GM20000 (cell line): ENCODE measurements at regions not wholly inside any gene's neighbourhood (a gene's known extent, or its start where the extent isn't known, plus 50 kb on each side); places are given as distances from the start of the nearest gene placed in this dataset.
"Not testable (repeated sequence)": the region's sequence is repeated elsewhere in the genome, so short reads cannot be mapped to it uniquely, and the experiment has no call there.

ENCODE experiments used
- DNase-seq: peaks from one replicate; pipeline ENCODE4 v3.0.0; 2012; ENCODE audit warnings: low spot score
- TF ChIP-seq, protein P1 (sequence below): IDR thresholded peaks from 2 replicates; pipeline ENCODE4 v1.5.1; 2012; ENCODE audit warnings: mild to moderate bottlenecking, control low read depth; ENCODE audit errors: extremely low read depth, missing control alignments

DNA sequence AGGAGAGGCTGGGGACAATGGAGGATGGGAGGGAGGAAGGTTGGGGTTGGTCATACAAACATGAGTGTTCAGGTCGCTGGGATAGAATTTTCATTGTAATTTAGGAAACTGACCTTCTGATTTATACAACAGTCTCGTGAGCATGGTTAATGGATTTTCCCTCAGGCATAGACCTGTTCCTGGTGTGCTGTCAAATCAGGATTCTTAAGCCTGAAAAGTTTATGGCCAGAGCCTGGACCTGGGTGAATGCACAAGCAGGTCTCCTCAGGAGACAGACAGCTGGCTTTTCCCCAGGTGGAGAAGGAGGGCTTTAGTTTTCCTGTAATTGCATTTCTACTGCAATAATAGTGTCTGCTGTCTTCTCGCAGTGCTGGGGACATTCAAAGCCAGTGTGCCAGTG is 338.0 kb downstream of the SHQ1 start:
- no peak for DNase-seq
- TF ChIP-seq, protein P1, sequence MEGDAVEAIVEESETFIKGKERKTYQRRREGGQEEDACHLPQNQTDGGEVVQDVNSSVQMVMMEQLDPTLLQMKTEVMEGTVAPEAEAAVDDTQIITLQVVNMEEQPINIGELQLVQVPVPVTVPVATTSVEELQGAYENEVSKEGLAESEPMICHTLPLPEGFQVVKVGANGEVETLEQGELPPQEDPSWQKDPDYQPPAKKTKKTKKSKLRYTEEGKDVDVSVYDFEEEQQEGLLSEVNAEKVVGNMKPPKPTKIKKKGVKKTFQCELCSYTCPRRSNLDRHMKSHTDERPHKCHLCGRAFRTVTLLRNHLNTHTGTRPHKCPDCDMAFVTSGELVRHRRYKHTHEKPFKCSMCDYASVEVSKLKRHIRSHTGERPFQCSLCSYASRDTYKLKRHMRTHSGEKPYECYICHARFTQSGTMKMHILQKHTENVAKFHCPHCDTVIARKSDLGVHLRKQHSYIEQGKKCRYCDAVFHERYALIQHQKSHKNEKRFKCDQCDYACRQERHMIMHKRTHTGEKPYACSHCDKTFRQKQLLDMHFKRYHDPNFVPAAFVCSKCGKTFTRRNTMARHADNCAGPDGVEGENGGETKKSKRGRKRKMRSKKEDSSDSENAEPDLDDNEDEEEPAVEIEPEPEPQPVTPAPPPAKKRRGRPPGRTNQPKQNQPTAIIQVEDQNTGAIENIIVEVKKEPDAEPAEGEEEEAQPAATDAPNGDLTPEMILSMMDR: no peak

DNA sequence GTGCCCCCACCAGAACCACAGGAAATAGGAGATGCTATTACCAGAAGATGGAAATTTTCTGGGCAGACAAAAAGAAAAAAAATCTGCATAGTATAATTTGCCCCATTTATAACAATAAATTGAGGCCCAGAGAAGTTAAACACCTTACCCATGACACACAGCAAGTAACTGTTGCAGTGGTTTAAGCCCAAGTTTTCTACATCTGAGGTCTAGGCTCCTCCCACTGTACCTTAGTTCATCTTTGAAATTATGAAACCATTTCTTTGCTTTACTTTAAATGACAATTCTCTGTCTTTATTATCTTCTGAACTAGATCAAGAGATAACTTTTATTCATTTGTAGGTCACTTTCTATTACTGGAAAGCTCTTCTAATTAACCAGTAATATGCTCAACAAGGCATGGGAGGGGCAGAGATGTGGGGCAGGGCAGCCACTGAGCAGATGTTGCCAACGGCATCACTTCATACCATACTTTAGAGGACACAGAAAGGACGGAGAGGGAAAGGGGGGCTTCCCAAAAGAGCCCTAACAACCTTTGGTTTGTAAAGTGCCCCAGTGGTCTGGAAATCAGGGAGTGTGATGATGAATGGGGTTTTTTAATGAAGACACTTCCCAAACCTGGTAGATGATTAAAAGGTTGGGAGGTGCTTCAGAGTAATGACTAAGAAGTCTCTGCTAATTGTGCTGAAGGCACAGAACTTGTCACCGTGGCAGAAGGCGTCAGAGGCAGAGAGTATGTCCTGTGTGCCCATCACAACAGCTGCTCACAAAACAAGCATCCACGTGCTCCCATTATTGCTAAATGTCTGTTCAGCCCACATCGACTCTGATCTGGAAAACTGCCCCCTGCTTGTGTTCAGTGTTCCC is 342.5 kb downstream of the SHQ1 start:
- DNase-seq: no peak

DNA sequence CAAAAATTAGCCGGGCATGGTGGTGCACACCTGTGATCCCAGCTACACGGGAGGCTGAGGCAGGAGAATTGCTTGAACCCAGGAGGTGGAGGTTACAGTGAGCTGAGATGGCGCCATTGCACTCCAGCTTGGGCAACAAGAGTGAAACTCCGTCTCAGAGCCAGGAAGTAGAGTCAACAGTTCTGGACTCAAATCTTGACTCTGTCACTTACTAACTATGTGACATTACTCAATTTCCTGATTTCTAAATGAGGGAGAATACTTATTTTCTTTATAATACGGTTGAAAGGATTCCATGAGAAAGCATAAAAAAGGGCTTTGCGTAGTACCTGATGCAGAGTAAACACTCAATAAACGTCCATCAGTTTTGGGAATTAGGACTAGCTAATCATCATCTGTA is 350.7 kb downstream of the SHQ1 start:
- not testable (repeated sequence) for DNase-seq

More for the DNA sequence above, 342.5 kb downstream of the SHQ1 start:
- TF ChIP-seq, protein P1: no peak

DNA sequence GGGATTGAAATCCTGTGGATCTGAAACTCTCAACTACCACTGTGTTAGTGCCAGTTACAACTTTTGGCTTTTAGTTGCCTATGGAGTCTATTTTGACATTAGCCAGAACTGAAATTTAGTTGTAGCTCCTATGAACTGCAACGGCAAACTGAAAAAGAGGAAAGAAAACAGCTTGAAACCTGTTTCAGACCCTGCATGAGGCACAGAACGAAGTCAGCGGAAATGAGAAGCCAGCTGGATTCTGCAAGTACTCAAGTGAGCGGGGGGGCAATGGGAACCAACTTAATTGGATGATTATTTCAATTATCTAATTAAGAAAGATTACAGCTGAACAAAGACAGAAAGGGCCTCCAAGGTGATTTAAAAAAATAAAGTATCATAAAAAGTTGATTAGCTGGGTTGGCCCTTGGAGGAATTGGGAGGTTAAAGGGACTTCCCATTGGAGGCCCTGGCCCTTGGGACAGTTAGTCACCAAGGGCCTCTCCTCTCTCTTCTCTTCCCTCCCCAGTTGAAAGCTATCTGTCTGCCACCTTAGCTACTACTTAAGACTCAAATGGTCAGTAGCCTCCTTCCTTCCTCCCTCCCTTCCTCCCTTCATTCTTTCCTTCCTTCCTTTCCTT is 352.1 kb downstream of the SHQ1 start:
- TF ChIP-seq, protein P1: no peak
- no peak for DNase-seq

DNA sequence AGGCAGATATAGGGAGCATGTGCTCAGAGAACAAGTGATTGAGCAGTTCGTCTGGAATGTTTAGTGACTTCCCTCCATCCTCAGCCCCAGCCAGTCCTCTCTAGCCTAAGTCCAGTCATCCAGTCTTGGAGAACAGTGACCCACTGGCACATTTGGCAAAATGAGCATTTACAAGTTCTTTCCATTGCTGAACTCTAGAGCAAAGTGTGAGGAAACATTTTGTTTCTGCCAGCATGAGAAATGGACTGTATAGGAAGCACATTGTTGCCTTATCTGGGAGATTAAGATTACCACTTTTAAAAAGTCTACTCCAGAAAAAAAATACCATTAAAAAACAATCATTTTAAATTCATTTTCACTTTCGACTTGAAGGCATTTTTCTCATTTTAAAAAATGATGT is 353.6 kb downstream of the SHQ1 start:
- TF ChIP-seq, protein P1: no peak
- no peak for DNase-seq

DNA sequence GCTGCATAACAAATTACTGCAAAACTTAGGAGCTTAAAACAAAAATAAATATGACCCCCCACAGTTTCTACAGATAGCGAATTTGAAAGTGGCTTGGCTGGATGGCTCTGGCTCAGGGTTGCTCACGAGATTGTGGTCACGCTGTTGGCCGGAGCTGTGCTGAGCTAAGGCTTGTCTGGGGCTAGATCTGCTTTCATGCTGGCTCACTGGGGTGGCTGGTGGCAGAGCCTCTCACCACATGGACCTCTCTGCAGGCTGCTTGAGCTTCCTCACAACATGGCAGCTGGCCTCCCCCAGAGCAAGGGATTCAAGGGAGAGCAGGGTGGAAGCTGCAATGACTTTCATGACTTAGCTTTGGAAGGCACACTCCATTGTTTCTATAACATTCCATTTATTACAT is 354.1 kb downstream of the SHQ1 start:
- TF ChIP-seq, protein P1: no peak

DNA sequence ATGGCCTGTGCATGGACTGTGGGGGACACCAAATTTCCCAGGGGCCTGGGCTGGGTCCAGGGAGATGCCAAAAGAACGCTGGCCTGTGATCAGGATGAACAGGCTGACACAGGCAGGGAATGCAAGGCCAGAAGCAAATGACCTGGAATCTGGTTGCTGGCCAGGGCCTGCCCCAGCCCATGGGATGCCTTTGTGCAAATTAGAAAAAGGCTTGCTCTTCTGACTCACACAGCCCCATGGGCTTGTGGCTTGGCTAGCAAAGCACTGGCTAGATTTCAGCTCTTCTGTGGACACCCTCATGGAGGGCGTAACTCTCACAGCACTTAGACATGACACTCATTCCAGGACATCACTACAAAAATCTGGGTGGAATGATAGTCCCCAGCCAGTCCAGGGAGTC is 356.0 kb downstream of the SHQ1 start:
- no peak for DNase-seq
- TF ChIP-seq, protein P1: no peak

More for the DNA sequence above, 354.1 kb downstream of the SHQ1 start:
- no peak for DNase-seq
